M059J (cell line): ENCODE measurements at regions not wholly inside any gene's neighbourhood (a gene's known extent, or its start where the extent isn't known, plus 50 kb on each side); places are given as distances from the start of the nearest gene placed in this dataset.
"Not testable (repeated sequence)": the region's sequence is repeated elsewhere in the genome, so short reads cannot be mapped to it uniquely, and the experiment has no call there.

ENCODE experiments used
- DNase-seq: peaks from one replicate; pipeline ENCODE4 v3.0.0-alpha.2; 2012; ENCODE audit warnings: low read depth

GRCh38 chr6:112401083-112401482 lies 54.0 kb downstream of the RFPL4B start:
- no peak for DNase-seq

- peak; percentile 48 for DNase-seq
These were observed 60.0 kb downstream of the RFPL4B start for GRCh38 chr6:112407101-112407590.

- no peak for DNase-seq
These were observed 61.4 kb downstream of the RFPL4B start for GRCh38 chr6:112408522-112408921.

- peak; percentile 12 for DNase-seq
These were observed 62.2 kb downstream of the RFPL4B start for GRCh38 chr6:112409311-112409710.

- peak; percentile 47 for DNase-seq
These were observed 66.7 kb downstream of the RFPL4B start for GRCh38 chr6:112413780-112414179.

GRCh38 chr6:112415366-112415765 lies 68.2 kb downstream of the RFPL4B start:
- no peak for DNase-seq

GRCh38 chr6:112416866-112417265 lies 69.7 kb downstream of the RFPL4B start:
- DNase-seq, result peak; percentile 23

GRCh38 chr6:112427011-112427410 lies 79.9 kb downstream of the RFPL4B start:
- not testable (repeated sequence) for DNase-seq

GRCh38 chr6:112427499-112427898 lies 80.4 kb downstream of the RFPL4B start:
- no peak for DNase-seq

- no peak for DNase-seq
These were observed 81.3 kb downstream of the RFPL4B start for GRCh38 chr6:112428477-112428876.

- DNase-seq, result peak; percentile 58
These were observed 82.1 kb downstream of the RFPL4B start for GRCh38 chr6:112429226-112429625.

GRCh38 chr6:112431803-112432202 lies 84.7 kb downstream of the RFPL4B start:
- DNase-seq, result no peak

- DNase-seq, result peak; percentile 29
These were observed 85.7 kb downstream of the RFPL4B start for GRCh38 chr6:112432853-112433252.

GRCh38 chr6:112433457-112433856 lies 86.3 kb downstream of the RFPL4B start:
- no peak for DNase-seq

- DNase-seq, result no peak
These were observed 87.8 kb downstream of the RFPL4B start for GRCh38 chr6:112434896-112435435.

GRCh38 chr6:112437058-112437457 lies 89.9 kb downstream of the RFPL4B start:
- DNase-seq, result no peak

GRCh38 chr6:112439010-112439409 lies 91.9 kb downstream of the RFPL4B start:
- DNase-seq, result no peak

- no peak for DNase-seq
These were observed 92.3 kb downstream of the RFPL4B start for GRCh38 chr6:112439432-112439831.

- DNase-seq, result no peak
These were observed 94.5 kb downstream of the RFPL4B start for GRCh38 chr6:112441607-112442006.

GRCh38 chr6:112443179-112444065 lies 96.3 kb downstream of the RFPL4B start:
- peak; percentile 39 for DNase-seq

GRCh38 chr6:112448786-112449185 lies 101.7 kb downstream of the RFPL4B start:
- not testable (repeated sequence) for DNase-seq

GRCh38 chr6:112450663-112451062 lies 103.5 kb downstream of the RFPL4B start:
- DNase-seq, result no peak

GRCh38 chr6:112457886-112458285 lies 110.8 kb downstream of the RFPL4B start:
- DNase-seq, result peak; percentile 24
